Right lobe of liver (tissue), 6 donors: ENCODE measurements at regions not wholly inside any gene's neighbourhood (a gene's known extent, or its start where the extent isn't known, plus 50 kb on each side); places are given as distances from the start of the nearest gene placed in this dataset.

ENCODE experiments used
- ATAC-seq, 4 donors: fragments of 200-7000 bp; cut with Tn5 transposase; one replicate each; pipeline ENCODE4 v1.9.1; 2020; ENCODE audit warnings: mild to moderate bottlenecking in 4 of 4, moderate library complexity in 4 of 4
- DNase-seq, 3 donors: peaks; one replicate each; pipeline ENCODE4 v3.0.0-alpha.2; 2020
- H3K27ac ChIP-seq, 3 donors: fragments of 200-600 bp; one replicate each; pipeline ENCODE4 v1.8.0; 2022
- H3K27me3 ChIP-seq, 2 donors: fragments of 200-600 bp; one replicate each; pipeline ENCODE4 v1.8.0; 2022
- H3K36me3 ChIP-seq, 4 donors: fragments of 200-600 bp; sonication (generic) in 1 of 4; one replicate each; pipeline versions ENCODE4 v1.5.1 to v1.8.0; 2017 to 2022; ENCODE audit warnings: control low read depth in 1 of 4
- H3K4me1 ChIP-seq, 4 donors: fragments of 200-600 bp; sonication (generic) in 1 of 4; one replicate each; pipeline versions ENCODE4 v1.5.1 to v1.8.0; 2017 to 2022; ENCODE audit warnings: control low read depth in 1 of 4
- H3K4me3 ChIP-seq, 3 donors: fragments of 200-600 bp; one replicate each; pipeline ENCODE4 v1.8.0; 2022
- H3K9me3 ChIP-seq, 4 donors: fragments of 200-600 bp; sonication (generic) in 1 of 4; one replicate each; pipeline versions ENCODE4 v1.5.1 to v1.8.0; 2017 to 2022; ENCODE audit warnings: control low read depth in 1 of 4
- CTCF ChIP-seq, 4 donors: fragments of 200-600 bp in 3 of 4; fragments of 450-650 bp in 1 of 4; IDR thresholded peaks; one replicate each; pipeline versions ENCODE4 v1.5.1 to v1.8.0; 2016 to 2022; ENCODE audit warnings: antibody characterized with exemption in 4 of 4, mild to moderate bottlenecking in 2 of 4
- POLR2A ChIP-seq: fragments of 450-650 bp; IDR thresholded peaks from one replicate; pipeline ENCODE4 v1.6.1; 2017; ENCODE audit warnings: antibody characterized with exemption, mild to moderate bottlenecking
- WGBS: methylation state at CpG from one replicate; pipeline ENCODE4 v1.1.6; 2018; ENCODE audit warnings: low coverage, low lambda C conversion rate; ENCODE audit not compliant: insufficient coverage; ENCODE audit errors: missing lambda C conversion rate; 5-methylcytosine and 5-hydroxymethylcytosine counted together
- intact Hi-C, 2 donors: fragments of 100-400 bp; cut with DNase I; formaldehyde crosslinking; loops; one replicate each; pipeline versions ENCODE4 v1.11.2 to v1.14.1; 2022
- donor health status: DM: no; HTN: yes; CAD: no.
- donor health status: DM: no; HTN: no; CAD: no.
- donor health status: DM: no; HTN: no; CAD: no.
- donor health status: DM: no; HTN: yes; CAD: no.
- donor health status: DM: no; HTN: yes; CAD: no.

- TF ChIP-seq POLR2A, result no peak
- TF ChIP-seq CTCF (IDR thresholded peaks at IDR 0.05), result no peak
- DNase-seq (no peak), ATAC-seq (no peak)
- WGBS, result 67% methylated on average over 6 of the region's 8 CpGs
- H3K9me3 ChIP-seq, result no peaks in the 10 kb centered on the region
- intact Hi-C loops, result no loop called here
- H3K36me3 ChIP-seq, result no peaks in the 10 kb centered on the region
- H3K27ac ChIP-seq, result no peak overlapping the region
- no peak overlapping the region for H3K4me3 ChIP-seq
- H3K4me1 ChIP-seq, result no peaks in the 10 kb centered on the region
- no peaks in the 10 kb centered on the region for H3K27me3 ChIP-seq
Measured at GRCh38 chr7:133140994-133141595, 59.2 kb upstream of the CHCHD3 start.

GRCh38 chr7:133150760-133151159 is 68.9 kb upstream of the CHCHD3 start:
- 44% methylated on average over 3 of the region's 3 CpGs for WGBS

GRCh38 chr7:133152875-133153274 is 71.0 kb upstream of the CHCHD3 start:
- TF ChIP-seq CTCF (IDR thresholded peaks at IDR 0.05) (no peak), POLR2A (no peak)
- H3K27ac ChIP-seq, result no peak overlapping the region
- WGBS, result no CpG with 5 or more reads among the region's 1 CpG
- no peaks in the 10 kb centered on the region for H3K4me1 ChIP-seq
- intact Hi-C loops, result no loop called here
- no peak for DNase-seq
- no peak for ATAC-seq
- no peak overlapping the region for H3K4me3 ChIP-seq
- no peaks in the 10 kb centered on the region for H3K36me3 ChIP-seq
- H3K27me3 ChIP-seq, result no peaks in the 10 kb centered on the region
- no peaks in the 10 kb centered on the region for H3K9me3 ChIP-seq

More at GRCh38 chr7:133150760-133151159, 68.9 kb upstream of the CHCHD3 start:
- no peak for ATAC-seq
- Histone ChIP-seq H3K27me3 (no peaks in the 10 kb centered on the region), H3K4me3 (no peak overlapping the region), H3K27ac (no peak overlapping the region), H3K9me3 (no peaks in the 10 kb centered on the region), H3K4me1 (no peaks in the 10 kb centered on the region), H3K36me3 (no peaks in the 10 kb centered on the region)
- TF ChIP-seq CTCF (IDR thresholded peaks at IDR 0.05) (no peak), POLR2A (no peak)
- intact Hi-C loops, result no loop called here
- DNase-seq, result no peak

- no peak overlapping the region for H3K27ac ChIP-seq
- WGBS, result 53% methylated on average over 4 of the region's 4 CpGs
- H3K9me3 ChIP-seq, result no peaks in the 10 kb centered on the region
- DNase-seq, result no peak
- ATAC-seq, result no peak
- intact Hi-C loops, result no loop called here
- TF ChIP-seq POLR2A (no peak), CTCF (IDR thresholded peaks at IDR 0.05) (no peak)
- H3K27me3 ChIP-seq, result no peaks in the 10 kb centered on the region
- no peak overlapping the region for H3K4me3 ChIP-seq
- no peaks in the 10 kb centered on the region for H3K4me1 ChIP-seq
- no peaks in the 10 kb centered on the region for H3K36me3 ChIP-seq
Measured at GRCh38 chr7:133155146-133155545, 73.3 kb upstream of the CHCHD3 start.

- no peak for TF ChIP-seq POLR2A
- TF ChIP-seq CTCF (IDR thresholded peaks at IDR 0.05), result no peak
- WGBS, result 80% methylated on average over 1 of the region's 1 CpG
- Histone ChIP-seq H3K4me1 (no peaks in the 10 kb centered on the region), H3K36me3 (no peaks in the 10 kb centered on the region), H3K4me3 (no peak overlapping the region), H3K27ac (no peak overlapping the region), H3K9me3 (no peaks in the 10 kb centered on the region), H3K27me3 (no peaks in the 10 kb centered on the region)
- DNase-seq (no peak), ATAC-seq (no peak)
- intact Hi-C loops, result no loop called here
Measured at GRCh38 chr7:133155642-133156041, 73.8 kb upstream of the CHCHD3 start.
